ENCODE measurements at regions not wholly inside any gene's neighbourhood (a gene's known extent, or its start where the extent isn't known, plus 50 kb on each side); places are given as distances from the start of the nearest gene placed in this dataset.

DNA sequence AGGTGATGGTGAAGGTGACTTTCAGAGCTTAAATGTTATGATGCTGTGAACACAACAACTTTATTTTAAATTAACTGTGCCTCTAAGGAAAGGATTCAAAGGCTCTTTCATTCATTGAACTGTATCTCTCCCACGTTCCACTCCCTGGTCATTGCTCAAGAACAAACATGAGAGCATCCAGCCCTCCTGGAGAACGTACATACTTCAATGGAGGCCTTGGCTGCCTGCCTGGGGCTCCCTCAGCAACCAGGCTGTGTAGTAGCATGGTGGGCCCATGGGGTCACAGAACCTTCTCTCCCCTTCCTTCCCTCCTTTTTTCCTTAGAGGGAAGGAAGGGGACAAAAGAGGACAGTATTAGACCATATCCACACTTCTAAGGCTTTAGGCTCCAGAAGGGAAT lies 234.3 kb downstream of the CDC5L start:
- H3K4me3 Mint-ChIP-seq: no peak overlapping the region
- CTCF ChIA-PET: interaction anchor here (1.0 to 1.5 kb wide), 3 partner anchors 146 to 1301 kb away, joined by 3 to 5 read pairs (median 3); no protein-coding TSS in a partner anchor

GRCh38 chr6:44622555-44622954 lies 235.0 kb downstream of the CDC5L start:
- H3K4me1 Mint-ChIP-seq (ENCODE audit: low read depth): peaks cover 4% of the 10 kb centered on the region
- no peaks in the 10 kb centered on the region for H3K9me3 Mint-ChIP-seq (ENCODE audit: insufficient read depth)
- H3K36me3 Mint-ChIP-seq (ENCODE audit: low read depth): no peaks in the 10 kb centered on the region
- POLR2A ChIA-PET: no interaction called here
- H3K4me3 Mint-ChIP-seq: no peak overlapping the region
- CTCF ChIA-PET: interaction anchor here (1.0 to 1.5 kb wide), 3 partner anchors 147 to 1300 kb away, joined by 3 to 5 read pairs (median 3); no protein-coding TSS in a partner anchor
- DNase-seq (no peak), ATAC-seq (no peak)
- H3K27ac Mint-ChIP-seq: no peak overlapping the region
- peaks cover 2% of the 10 kb centered on the region for H3K27me3 Mint-ChIP-seq (ENCODE audit: low read depth)

More for the DNA sequence above, 234.3 kb downstream of the CDC5L start:
- POLR2A ChIA-PET: no interaction called here
- no peak for ATAC-seq
- H3K9me3 Mint-ChIP-seq (ENCODE audit: insufficient read depth): no peaks in the 10 kb centered on the region
- H3K27ac Mint-ChIP-seq: no peak overlapping the region
- no peaks in the 10 kb centered on the region for H3K4me1 Mint-ChIP-seq (ENCODE audit: low read depth)
- H3K36me3 Mint-ChIP-seq (ENCODE audit: low read depth): no peaks in the 10 kb centered on the region
- peaks cover 2% of the 10 kb centered on the region for H3K27me3 Mint-ChIP-seq (ENCODE audit: low read depth)
- no peak for DNase-seq

DNA sequence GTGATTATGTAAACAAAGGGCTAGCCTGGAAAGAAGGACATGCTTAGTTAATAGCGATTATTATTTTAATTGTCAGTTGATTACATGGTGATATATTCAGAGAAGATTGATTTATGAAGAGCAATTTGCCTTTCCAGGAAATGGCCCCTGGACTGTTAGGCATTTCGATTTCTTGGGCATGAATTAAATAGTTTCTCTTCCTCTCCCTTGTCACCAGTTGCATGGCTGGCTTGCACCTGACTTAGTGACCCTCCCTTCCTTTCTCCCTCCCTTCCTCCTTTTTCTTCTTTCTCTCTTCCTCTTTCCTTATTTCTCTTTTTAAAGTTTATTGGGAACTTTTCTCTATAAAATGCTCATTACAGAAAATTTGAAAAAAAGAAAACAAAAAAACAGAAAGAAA lies 235.4 kb downstream of the CDC5L start:
- CTCF ChIA-PET: no interaction called here
- ATAC-seq (no peak), DNase-seq (no peak)
- Mint-ChIP-seq H3K27ac (no peak overlapping the region), H3K4me3 (no peak overlapping the region), H3K9me3 (ENCODE audit: insufficient read depth) (no peaks in the 10 kb centered on the region), H3K36me3 (ENCODE audit: low read depth) (no peaks in the 10 kb centered on the region), H3K27me3 (ENCODE audit: low read depth) (peaks cover 2% of the 10 kb centered on the region), H3K4me1 (ENCODE audit: low read depth) (peaks cover 4% of the 10 kb centered on the region)
- POLR2A ChIA-PET: no interaction called here

DNA sequence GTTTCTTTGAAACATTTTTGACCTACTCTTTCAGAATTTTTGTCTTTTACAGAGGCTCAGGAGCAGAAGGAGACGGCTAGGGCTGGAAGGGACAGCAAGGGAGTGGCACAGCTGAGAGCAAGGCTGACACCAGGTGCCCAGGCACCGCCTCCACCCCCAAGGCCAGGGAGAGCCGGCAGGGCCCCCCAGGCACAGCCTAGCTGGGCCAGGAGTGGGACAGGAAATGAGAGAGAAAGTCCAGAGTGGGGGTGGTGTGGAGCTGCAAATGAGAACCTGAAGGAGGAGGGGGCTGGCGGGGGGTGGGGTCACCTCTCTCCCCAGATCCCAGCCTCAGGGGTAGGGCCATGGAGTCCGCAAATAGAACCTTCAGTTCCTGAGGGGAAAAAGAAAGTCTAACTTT lies 236.7 kb downstream of the CDC5L start:
- Mint-ChIP-seq H3K36me3 (ENCODE audit: low read depth) (no peaks in the 10 kb centered on the region), H3K4me3 (no peak overlapping the region), H3K4me1 (ENCODE audit: low read depth) (peaks cover 4% of the 10 kb centered on the region), H3K9me3 (ENCODE audit: insufficient read depth) (no peaks in the 10 kb centered on the region), H3K27ac (no peak overlapping the region), H3K27me3 (ENCODE audit: low read depth) (peaks cover 2% of the 10 kb centered on the region)
- no peak for ATAC-seq
- ChIA-PET CTCF (no interaction called here), POLR2A (no interaction called here)
- no peak for DNase-seq

- Mint-ChIP-seq H3K9me3 (ENCODE audit: insufficient read depth) (no peaks in the 10 kb centered on the region), H3K27me3 (ENCODE audit: low read depth) (peaks cover 2% of the 10 kb centered on the region), H3K27ac (no peak overlapping the region), H3K4me3 (no peak overlapping the region), H3K36me3 (ENCODE audit: low read depth) (no peaks in the 10 kb centered on the region), H3K4me1 (ENCODE audit: low read depth) (peaks cover 4% of the 10 kb centered on the region)
- CTCF ChIA-PET: no interaction called here
- POLR2A ChIA-PET: no interaction called here
- DNase-seq: no peak
- no peak for ATAC-seq
These were observed 237.5 kb downstream of the CDC5L start for GRCh38 chr6:44624936-44625573.

- no peaks in the 10 kb centered on the region for H3K9me3 Mint-ChIP-seq (ENCODE audit: insufficient read depth)
- CTCF ChIA-PET: no interaction called here
- peaks cover 5% of the 10 kb centered on the region for H3K27me3 Mint-ChIP-seq (ENCODE audit: low read depth)
These were observed 238.5 kb downstream of the CDC5L start for GRCh38 chr6:44625996-44626395.

GRCh38 chr6:44626616-44627015 lies 239.1 kb downstream of the CDC5L start:
- H3K9me3 Mint-ChIP-seq (ENCODE audit: insufficient read depth): no peaks in the 10 kb centered on the region
- H3K36me3 Mint-ChIP-seq (ENCODE audit: low read depth): no peaks in the 10 kb centered on the region
- no peak for ATAC-seq
- no peak overlapping the region for H3K27ac Mint-ChIP-seq
- peaks cover 8% of the 10 kb centered on the region for H3K27me3 Mint-ChIP-seq (ENCODE audit: low read depth)
- no peak for DNase-seq
- peaks cover 7% of the 10 kb centered on the region for H3K4me1 Mint-ChIP-seq (ENCODE audit: low read depth)
- H3K4me3 Mint-ChIP-seq: no peak overlapping the region
- CTCF ChIA-PET: no interaction called here
- POLR2A ChIA-PET: no interaction called here

More at GRCh38 chr6:44625996-44626395, 238.5 kb downstream of the CDC5L start:
- H3K4me3 Mint-ChIP-seq: no peak overlapping the region
- H3K36me3 Mint-ChIP-seq (ENCODE audit: low read depth): no peaks in the 10 kb centered on the region
- DNase-seq (no peak), ATAC-seq (no peak)
- POLR2A ChIA-PET: no interaction called here
- H3K4me1 Mint-ChIP-seq (ENCODE audit: low read depth): peaks cover 7% of the 10 kb centered on the region
- H3K27ac Mint-ChIP-seq: no peak overlapping the region

- peaks cover 7% of the 10 kb centered on the region for H3K4me1 Mint-ChIP-seq (ENCODE audit: low read depth)
- CTCF ChIA-PET: interaction anchor here (1.3 to 1.7 kb wide), 2 partner anchors 151 to 1303 kb away, joined by 3 read pairs; no protein-coding TSS in a partner anchor
These were observed 239.8 kb downstream of the CDC5L start for GRCh38 chr6:44627091-44627882.

DNA sequence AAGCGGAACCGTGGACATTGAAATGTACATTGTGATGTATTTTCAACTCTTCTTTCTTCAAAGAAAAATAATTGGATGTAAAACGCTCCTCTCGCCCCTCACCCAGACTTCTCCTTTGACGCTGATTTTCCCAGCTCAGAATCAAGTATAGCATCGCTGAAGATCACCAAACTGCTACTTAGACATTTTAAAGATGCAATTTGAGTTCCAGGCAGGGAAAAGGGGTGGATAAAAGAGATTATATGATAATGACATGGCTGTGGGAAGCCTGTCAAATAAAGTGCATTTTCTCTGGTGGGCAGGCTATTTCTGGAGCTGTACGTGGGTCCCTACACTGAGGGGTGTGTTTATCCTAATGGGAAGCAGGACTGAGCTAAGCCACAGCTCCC lies 240.4 kb downstream of the CDC5L start:
- ChIA-PET CTCF (interaction anchor here (1.3 to 1.7 kb wide), 2 partner anchors 152 to 1303 kb away, joined by 3 read pairs; no protein-coding TSS in a partner anchor), POLR2A (interaction anchor here (0.6 kb wide), 1 partner anchor 747 kb away, joined by 4 read pairs; no protein-coding TSS in a partner anchor)
- H3K27me3 Mint-ChIP-seq (ENCODE audit: low read depth): peaks cover 8% of the 10 kb centered on the region
- no peaks in the 10 kb centered on the region for H3K9me3 Mint-ChIP-seq (ENCODE audit: insufficient read depth)
- DNase-seq (no peak), ATAC-seq (no peak)
- H3K27ac Mint-ChIP-seq: no peak overlapping the region
- no peaks in the 10 kb centered on the region for H3K36me3 Mint-ChIP-seq (ENCODE audit: low read depth)
- peaks cover 7% of the 10 kb centered on the region for H3K4me1 Mint-ChIP-seq (ENCODE audit: low read depth)
- no peak overlapping the region for H3K4me3 Mint-ChIP-seq

More at GRCh38 chr6:44627091-44627882, 239.8 kb downstream of the CDC5L start:
- no peak for ATAC-seq
- peaks cover 8% of the 10 kb centered on the region for H3K27me3 Mint-ChIP-seq (ENCODE audit: low read depth)
- no peak for DNase-seq
- POLR2A ChIA-PET: interaction anchor here (0.6 kb wide), 1 partner anchor 748 kb away, joined by 4 read pairs; no protein-coding TSS in a partner anchor
- no peak overlapping the region for H3K4me3 Mint-ChIP-seq
- no peaks in the 10 kb centered on the region for H3K36me3 Mint-ChIP-seq (ENCODE audit: low read depth)
- no peaks in the 10 kb centered on the region for H3K9me3 Mint-ChIP-seq (ENCODE audit: insufficient read depth)
- H3K27ac Mint-ChIP-seq: no peak overlapping the region

DNA sequence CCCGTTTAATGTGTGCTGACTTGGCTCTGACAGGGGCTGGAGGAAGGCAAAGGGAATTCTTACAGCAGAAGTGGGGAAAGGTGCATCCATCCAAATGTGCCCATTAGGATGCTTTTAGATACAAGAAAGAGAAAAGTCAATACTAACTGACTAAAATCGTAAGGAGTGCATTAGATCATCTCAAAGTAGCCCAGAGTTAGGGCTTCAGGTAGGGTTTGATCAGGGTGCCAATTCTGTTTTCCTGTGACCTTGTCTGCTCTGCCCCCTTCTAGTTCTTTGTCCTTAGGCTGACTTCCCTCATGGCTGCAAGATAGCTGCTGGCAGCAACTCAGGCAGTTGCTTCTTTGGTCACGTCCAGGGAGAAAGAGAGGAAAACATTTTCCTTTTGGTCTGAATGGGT lies 240.8 kb downstream of the CDC5L start:
- ChIA-PET CTCF (interaction anchor here (1.4 to 1.7 kb wide), 2 partner anchors 153 to 1302 kb away, joined by 3 to 4 read pairs; no protein-coding TSS in a partner anchor), POLR2A (no interaction called here)
- Mint-ChIP-seq H3K4me1 (ENCODE audit: low read depth) (peaks cover 7% of the 10 kb centered on the region), H3K4me3 (no peak overlapping the region), H3K36me3 (ENCODE audit: low read depth) (no peaks in the 10 kb centered on the region), H3K9me3 (ENCODE audit: insufficient read depth) (no peaks in the 10 kb centered on the region), H3K27ac (no peak overlapping the region), H3K27me3 (ENCODE audit: low read depth) (peaks cover 8% of the 10 kb centered on the region)
- ATAC-seq: no peak
- DNase-seq: no peak

- H3K4me1 Mint-ChIP-seq (ENCODE audit: low read depth): peaks cover 7% of the 10 kb centered on the region
- ChIA-PET POLR2A (no interaction called here), CTCF (interaction anchor here (0.6 to 3.4 kb wide), 7 partner anchors 36 to 1293 kb away, joined by 3 to 21 read pairs (median 5); no protein-coding TSS in a partner anchor)
- H3K9me3 Mint-ChIP-seq (ENCODE audit: insufficient read depth): no peaks in the 10 kb centered on the region
- ATAC-seq (no peak), DNase-seq (no peak)
- no peaks in the 10 kb centered on the region for H3K36me3 Mint-ChIP-seq (ENCODE audit: low read depth)
- no peak overlapping the region for H3K4me3 Mint-ChIP-seq
- H3K27ac Mint-ChIP-seq: no peak overlapping the region
- peaks cover 8% of the 10 kb centered on the region for H3K27me3 Mint-ChIP-seq (ENCODE audit: low read depth)
These were observed 242.1 kb downstream of the CDC5L start for GRCh38 chr6:44629636-44630035.
